GM12878 (cell line): ENCODE measurements at regions not wholly inside any gene's neighbourhood (a gene's known extent, or its start where the extent isn't known, plus 50 kb on each side); places are given as distances from the start of the nearest gene placed in this dataset.

Source experiments
- ATAC-seq: fragments of 200-7000 bp; cut with Tn5 transposase; 3 replicates; pipeline ENCODE4 v1.9.1; 2020; ENCODE audit warnings: mild to moderate bottlenecking, moderate library complexity
- BruUV-seq: library from RNA; stranded (reverse); fragments of 400-500 nt; replicated peaks from 2 replicates; lab custom pipeline; 2021; lab: Mats Ljungman, UMichigan
- CTCF ChIA-PET: fragments of 300-600 bp; sonication (Branson Sonifier 250); formaldehyde crosslinking; extraction: SDS; loops from one replicate; lab custom pipeline; 2021; ENCODE audit warnings: inconsistent platforms; lab: Yijun Ruan, JAX
- POLR2A ChIA-PET: fragments of 350-600 bp; formaldehyde crosslinking; extraction: SDS; loops from one replicate; lab custom pipeline; 2021; ENCODE audit warnings: inconsistent platforms; lab: Charles Lee
- RAD21 ChIA-PET: fragments of 300-600 bp; sonication (Branson Sonifier 250); formaldehyde crosslinking; loops from one replicate; lab custom pipeline; 2023; ENCODE audit warnings: antibody characterized with exemption; ENCODE audit not compliant: unreplicated experiment; lab: Charles Lee
- SMC1A ChIA-PET: fragments of 300-600 bp; sonication (Branson Sonifier 250); formaldehyde crosslinking; loops from one replicate; lab custom pipeline; 2023; ENCODE audit not compliant: unreplicated experiment, uncharacterized antibody; lab: Charles Lee
- DNase-seq: peaks from one replicate; pipeline ENCODE4 v3.0.0-alpha.2; 2011; ENCODE audit warnings: low read depth, low spot score
- FAIRE-seq: peaks from 3 replicates; lab custom pipeline; 2011; peaks lifted over from hg19 to GRCh38; lab: Jason Lieb, UNC
- H2AFZ ChIP-seq: 2 replicates; pipeline ENCODE4 v1.6.0; 2011; ENCODE audit warnings: low read depth, low read length, control low read depth; ENCODE audit not compliant: control insufficient read depth
- H3K27ac ChIP-seq: 2 replicates; pipeline ENCODE4 v1.5.1; 2011; ENCODE audit warnings: control low read depth; ENCODE audit not compliant: control insufficient read depth, insufficient read depth
- H3K27me3 ChIP-seq, 2 experiments: replicated peaks in 1 of 2; 2 replicates each; pipeline versions ENCODE4 v1.6.0 to v1.6.1; 2011; ENCODE audit warnings: low read length in 1 of 2; ENCODE audit not compliant: control insufficient read depth in 2 of 2, insufficient read depth in 2 of 2
- H3K36me3 ChIP-seq, 2 experiments: 2 replicates each; pipeline ENCODE4 v1.5.1; 2011; ENCODE audit warnings: low read length in 1 of 2; ENCODE audit not compliant: control insufficient read depth in 2 of 2, insufficient read depth in 2 of 2
- H3K4me1 ChIP-seq: 2 replicates; pipeline ENCODE4 v1.6.1; 2011; ENCODE audit warnings: mild to moderate bottlenecking, low read length, moderate library complexity, mixed read lengths; ENCODE audit not compliant: control insufficient read depth, insufficient read depth
- H3K4me2 ChIP-seq: 2 replicates; pipeline ENCODE4 v1.6.0; 2011; ENCODE audit warnings: control low read depth; ENCODE audit not compliant: control insufficient read depth, insufficient read depth
- H3K4me3 ChIP-seq: fragments of 200-600 bp; sonication (generic); 2 replicates; pipeline ENCODE4 v1.5.1; 2016
- H3K79me2 ChIP-seq: 2 replicates; pipeline ENCODE4 v1.6.0; 2011; ENCODE audit warnings: low read length; ENCODE audit not compliant: control insufficient read depth, insufficient read depth
- H3K9ac ChIP-seq: 2 replicates; pipeline ENCODE4 v1.8.0; 2011; ENCODE audit warnings: low read length, control low read depth, mixed read lengths; ENCODE audit not compliant: control insufficient read depth, insufficient read depth
- H3K9me3 ChIP-seq: replicated peaks from 3 replicates; pipeline ENCODE4 v1.5.1; 2011; ENCODE audit warnings: mild to moderate bottlenecking, low read length; ENCODE audit not compliant: control insufficient read depth, insufficient read depth
- H4K20me1 ChIP-seq: 2 replicates; pipeline ENCODE4 v1.6.0; 2011; ENCODE audit not compliant: control insufficient read depth, insufficient read depth
- BRCA1 ChIP-seq: IDR thresholded peaks from 2 replicates; pipeline ENCODE4 v1.6.1; 2011; ENCODE audit warnings: low read depth, low read length, improper control_type of control experiment
- CEBPB ChIP-seq, 2 experiments: fragments of 150-350 bp in 1 of 2; IDR thresholded peaks; 2 replicates each; pipeline ENCODE4 v1.6.1; 2012 to 2014; ENCODE audit warnings: low read depth in 2 of 2, low read length in 2 of 2, borderline replicate concordance in 1 of 2, inconsistent platforms in 1 of 2
- CHD1 ChIP-seq: IDR thresholded peaks from 2 replicates; pipeline ENCODE4 v1.6.1; 2012; ENCODE audit warnings: low read depth, low read length, improper control_type of control experiment
- CHD4 ChIP-seq: fragments of 200-600 bp; sonication (generic); IDR thresholded peaks from 2 replicates; pipeline ENCODE4 v1.6.1; 2016; ENCODE audit warnings: mild to moderate bottlenecking
- DPF2 ChIP-seq: fragments of 450-650 bp; IDR thresholded peaks from 2 replicates; pipeline ENCODE4 v1.6.1; 2017; ENCODE audit warnings: mild to moderate bottlenecking
- ESRRA ChIP-seq: IDR thresholded peaks from 2 replicates; pipeline ENCODE4 v1.6.1; 2012; ENCODE audit warnings: mild to moderate bottlenecking, low read length, improper control_type of control experiment
- MEF2B ChIP-seq: fragments of 450-650 bp; IDR thresholded peaks from 2 replicates; pipeline ENCODE4 v1.6.1; 2018; ENCODE audit warnings: mild to moderate bottlenecking, moderate library complexity; ENCODE audit not compliant: partially characterized antibody, poor library complexity, severe bottlenecking
- NFYB ChIP-seq: IDR thresholded peaks from 2 replicates; pipeline ENCODE4 v1.6.1; 2011; ENCODE audit warnings: low read depth, mild to moderate bottlenecking, low read length, improper control_type of control experiment, moderate library complexity; ENCODE audit not compliant: insufficient read depth
- PAX8 ChIP-seq: fragments of 450-650 bp; IDR thresholded peaks from 2 replicates; pipeline ENCODE4 v1.6.1; 2017; ENCODE audit warnings: mild to moderate bottlenecking, moderate library complexity
- POU2F2 ChIP-seq: IDR thresholded peaks from 3 replicates; pipeline ENCODE4 v1.6.1; 2011; ENCODE audit warnings: low read depth, mild to moderate bottlenecking, low read length, borderline replicate concordance
- RB1 ChIP-seq: fragments of 450-650 bp; formaldehyde crosslinking; IDR thresholded peaks from 2 replicates; pipeline ENCODE4 v1.6.1; 2017; ENCODE audit warnings: mild to moderate bottlenecking, borderline replicate concordance
- RCOR1 ChIP-seq: conservative IDR thresholded peaks from 2 replicates; pipeline ENCODE4 v1.6.1; 2012; ENCODE audit warnings: low read depth, low read length, improper control_type of control experiment
- ZBED1 ChIP-seq: IDR thresholded peaks from 2 replicates; pipeline ENCODE4 v1.6.1; 2016; ENCODE audit warnings: borderline replicate concordance
- WGBS: methylation state at CpG from one replicate; pipeline ENCODE4 v1.1.6; 2016; ENCODE audit warnings: low lambda C conversion rate; ENCODE audit not compliant: insufficient replicate concordance, insufficient coverage; ENCODE audit errors: missing lambda C conversion rate; 5-methylcytosine and 5-hydroxymethylcytosine counted together
- in situ Hi-C: fragments of 300-500 bp; cut with MboI; formaldehyde crosslinking; loops from 9 replicates; pipeline ENCODE4 v1.14.3; 2018; ENCODE audit warnings: mixed read lengths
- intact Hi-C: fragments of 100-400 bp; cut with micrococcal nuclease; formaldehyde crosslinking; loops from one replicate; pipeline ENCODE4 v1.14.2; 2022; ENCODE audit not compliant: unreplicated experiment
- TF ChIP-seq, protein P1 (sequence below): fragments of 450-650 bp; IDR thresholded peaks from 2 replicates; pipeline ENCODE4 v1.6.1; 2018; ENCODE audit warnings: borderline replicate concordance, mild to moderate bottlenecking; ENCODE audit not compliant: partially characterized antibody

DNA sequence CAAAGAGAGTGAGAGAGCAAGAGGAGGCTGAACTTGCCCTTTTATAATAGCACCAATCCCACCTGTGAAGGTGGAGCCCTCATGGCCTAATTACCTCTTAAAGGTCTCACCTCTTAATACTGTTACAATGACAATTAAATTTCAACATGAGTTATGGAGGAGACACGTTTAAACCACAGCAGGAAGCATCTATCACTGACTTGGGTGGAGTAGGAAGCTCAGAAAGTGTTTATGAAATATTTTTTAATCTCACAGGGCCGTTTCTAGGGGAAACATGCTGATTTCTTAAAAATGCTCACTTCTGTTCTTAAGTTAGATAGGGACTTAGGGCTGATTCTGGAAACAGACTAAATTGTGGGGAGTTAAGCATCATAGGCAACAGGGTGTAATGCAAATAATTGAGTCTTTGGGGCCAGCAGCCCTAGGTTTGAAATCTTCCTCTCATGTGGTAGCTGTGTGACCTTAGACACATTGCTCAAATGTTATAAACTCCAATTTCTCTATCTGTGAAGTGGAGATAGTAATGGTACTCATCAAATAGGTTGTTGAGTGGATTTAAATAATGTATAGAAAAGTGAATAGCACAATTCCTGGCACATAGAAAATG, 133.3 kb upstream of the KLHL25 start (continued):
- no peak for TF ChIP-seq CEBPB (IDR thresholded peaks at IDR 0.05; ENCODE audit: borderline replicate concordance in 1 of 2, low read depth in 2 of 2, low read length in 2 of 2)
- TF ChIP-seq BRCA1 = no peak

DNA sequence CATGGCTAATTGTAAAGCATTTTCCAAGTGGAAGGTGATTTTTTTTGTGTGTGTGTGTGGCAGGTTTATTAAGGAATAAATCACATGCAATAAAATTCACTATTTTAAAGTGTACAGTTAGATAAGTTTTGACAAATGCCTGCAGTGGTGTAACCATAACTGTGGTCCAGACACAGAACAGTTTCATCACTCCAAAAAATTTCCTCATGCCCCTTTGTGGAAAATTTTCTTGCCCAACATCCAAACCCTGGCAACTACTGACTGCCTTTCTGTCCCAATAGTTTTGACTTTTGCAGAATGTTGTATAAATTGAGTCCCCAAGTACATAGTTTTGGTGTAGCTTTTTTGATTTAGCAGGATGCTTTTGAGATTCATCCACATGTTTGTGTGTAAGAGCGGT, 135.1 kb upstream of the KLHL25 start:
- POLR2A ChIA-PET = no interaction called here
- intact Hi-C loops = no loop called here
- Histone ChIP-seq H3K4me2 (no peak overlapping the region), H2AFZ (no peak overlapping the region), H3K4me1 (no peaks in the 10 kb centered on the region), H3K79me2 (no peaks in the 10 kb centered on the region), H3K9me3 (no peaks in the 10 kb centered on the region), H3K36me3 (no peaks in the 10 kb centered on the region), H3K27me3 (peaks cover 0 to 1% of the 10 kb centered on the region in 2 experiments; a peak in 1 of 4 replicates), H3K4me3 (no peak overlapping the region), H3K27ac (no peak overlapping the region), H3K9ac (no peak overlapping the region), H4K20me1 (no peaks in the 10 kb centered on the region)
- in situ Hi-C loops = no loop called here
- CTCF ChIA-PET = no interaction called here
- no peak for DNase-seq
- TF ChIP-seq PAX8 (no peak), RB1 (no peak), ESRRA (no peak), RCOR1 (no peak), NFYB (no peak), DPF2 (no peak), CHD4 (no peak), ZBED1 (no peak), CHD1 (no peak), MEF2B (no peak), POU2F2 (no peak)
- TF ChIP-seq, protein P1, sequence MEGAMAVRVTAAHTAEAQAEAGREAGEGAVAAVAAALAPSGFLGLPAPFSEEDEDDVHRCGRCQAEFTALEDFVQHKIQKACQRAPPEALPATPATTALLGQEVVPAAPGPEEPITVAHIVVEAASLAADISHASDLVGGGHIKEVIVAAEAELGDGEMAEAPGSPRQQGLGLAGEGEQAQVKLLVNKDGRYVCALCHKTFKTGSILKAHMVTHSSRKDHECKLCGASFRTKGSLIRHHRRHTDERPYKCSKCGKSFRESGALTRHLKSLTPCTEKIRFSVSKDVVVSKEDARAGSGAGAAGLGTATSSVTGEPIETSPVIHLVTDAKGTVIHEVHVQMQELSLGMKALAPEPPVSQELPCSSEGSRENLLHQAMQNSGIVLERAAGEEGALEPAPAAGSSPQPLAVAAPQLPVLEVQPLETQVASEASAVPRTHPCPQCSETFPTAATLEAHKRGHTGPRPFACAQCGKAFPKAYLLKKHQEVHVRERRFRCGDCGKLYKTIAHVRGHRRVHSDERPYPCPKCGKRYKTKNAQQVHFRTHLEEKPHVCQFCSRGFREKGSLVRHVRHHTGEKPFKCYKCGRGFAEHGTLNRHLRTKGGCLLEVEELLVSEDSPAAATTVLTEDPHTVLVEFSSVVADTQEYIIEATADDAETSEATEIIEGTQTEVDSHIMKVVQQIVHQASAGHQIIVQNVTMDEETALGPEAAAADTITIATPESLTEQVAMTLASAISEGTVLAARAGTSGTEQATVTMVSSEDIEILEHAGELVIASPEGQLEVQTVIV = no peak
- no TSS peak for BruUV-seq
- SMC1A ChIA-PET = interaction anchor here (1.1 kb wide), 1 partner anchor 14 kb away, joined by 3 read pairs; no protein-coding TSS in a partner anchor
- 100% methylated on average over 1 of the region's 1 CpG for WGBS
- RAD21 ChIA-PET = no interaction called here
- ATAC-seq = no peak
- FAIRE-seq = no peak
